ENCODE measurements at regions not wholly inside any gene's neighbourhood (a gene's known extent, or its start where the extent isn't known, plus 50 kb on each side); places are given as distances from the start of the nearest gene placed in this dataset.
A peak's percentile ranks its signal among the peaks of the same experiment; 100 is the strongest.

GRCh38 chr9:88741335-88741734 is 206.4 kb downstream of the NXNL2 start:
- Histone ChIP-seq H3K4me1 (ENCODE audit: control insufficient read depth, extremely low read depth, insufficient read depth, low read length) (peaks cover 2% of the 10 kb centered on the region), H3K79me2 (ENCODE audit: control insufficient read depth, insufficient read depth, low read length) (no peaks in the 10 kb centered on the region), H2AFZ (ENCODE audit: low read depth, low read length) (no peak overlapping the region), H3K9me3 (replicated peaks; ENCODE audit: control insufficient read depth, insufficient read depth, low read length) (no peaks in the 10 kb centered on the region), H3K27ac (ENCODE audit: insufficient read depth, low read depth, low read length) (no peak overlapping the region), H3K9me1 (replicated peaks; ENCODE audit: control insufficient read depth, extremely low read depth, insufficient read depth, low read length) (no peaks in the 10 kb centered on the region), H3K27me3 (ENCODE audit: control insufficient read depth in 2 of 2, insufficient read depth in 2 of 2, low read length in 2 of 2) (no peaks in the 10 kb centered on the region), H4K20me1 (replicated peaks; ENCODE audit: control insufficient read depth, extremely low read depth, insufficient read depth, low read length) (no peaks in the 10 kb centered on the region), H3K36me3 (ENCODE audit: control insufficient read depth in 2 of 2, extremely low read depth in 1 of 2, insufficient read depth in 2 of 2, low read length in 2 of 2) (no peaks in the 10 kb centered on the region), H3K4me3 (replicated peaks in 1 of 3; ENCODE audit: insufficient read depth in 1 of 3, low read depth in 1 of 3, low read length in 3 of 3) (no peak overlapping the region), H3K9ac (replicated peaks; ENCODE audit: extremely low read depth, insufficient read depth, low read length) (no peak overlapping the region), H3K4me2 (ENCODE audit: insufficient read depth, low read length) (no peak overlapping the region)
- intact Hi-C loops (cut with micrococcal nuclease): loop anchor here (1.0 to 2.0 kb wide), 2 partner anchors 81 to 147 kb away; no protein-coding TSS in a partner anchor
- dilution Hi-C loops (cut with MboI; ENCODE audit: extremely low pct_ligation_motif_present, low sequenced_read_pairs): no loop called here
- BruUV-seq (replicated peaks): no TSS peak
- ChIA-PET POLR2A (no interaction called here), CTCF (no interaction called here)
- FAIRE-seq (no peak), DNase-seq (ENCODE audit: low read depth, low spot score) (no peak)
- no peak for TF ChIP-seq FOS (IDR thresholded peaks at IDR 0.05; ENCODE audit: borderline replicate concordance, insufficient read depth, low read length)
- peak; percentile 27 to 46 for TF ChIP-seq CTCF (IDR thresholded peaks at IDR 0.05; ENCODE audit: extremely low read depth in 1 of 2, insufficient read depth in 1 of 2, low read depth in 1 of 2, low read length in 2 of 2)
- TF ChIP-seq EZH2 (IDR thresholded peaks at IDR 0.05; ENCODE audit: borderline replicate concordance, low read depth, low read length, severe bottlenecking): no peak
- TF ChIP-seq GATA2 (IDR thresholded peaks at IDR 0.05; ENCODE audit: insufficient read depth, insufficient read length, low read depth, low read length): no peak
- no peak for TF ChIP-seq POLR2AphosphoS5 (IDR thresholded peaks at IDR 0.05; ENCODE audit: insufficient read depth, low read depth, low read length)
- no peak for TF ChIP-seq JUN (IDR thresholded peaks at IDR 0.05; ENCODE audit: borderline replicate concordance, insufficient read depth, insufficient read length, low read depth)
- TF ChIP-seq MAX (IDR thresholded peaks at IDR 0.05; ENCODE audit: insufficient read depth, insufficient read length): no peak

All from endothelial cell of umbilical vein (primary cell).